Neural cell (in vitro differentiated cells): ENCODE measurements at regions not wholly inside any gene's neighbourhood (a gene's known extent, or its start where the extent isn't known, plus 50 kb on each side); places are given as distances from the start of the nearest gene placed in this dataset.

Experiments
- H2AFZ ChIP-seq: fragments of 200-600, 300-800 bp; sonication (generic), shearing (Covaris generic); 2 replicates; pipeline ENCODE4 v1.6.0; 2014; ENCODE audit warnings: low read depth, mild to moderate bottlenecking, antibody characterized with exemption, low read length, moderate library complexity
- H3F3A ChIP-seq: fragments of 200-600 bp; shearing (Covaris generic); 2 replicates; pipeline ENCODE4 v1.6.1; 2016; ENCODE audit warnings: mild to moderate bottlenecking, moderate library complexity, mixed read lengths, antibody characterized with exemption, low read length; ENCODE audit not compliant: insufficient read depth, poor library complexity, severe bottlenecking
- H3K27ac ChIP-seq: fragments of 200-600, 300-800 bp; sonication (generic), shearing (Covaris generic); 2 replicates; pipeline ENCODE4 v1.5.1; 2014; ENCODE audit warnings: mild to moderate bottlenecking, low read length, moderate library complexity
- H3K27me3 ChIP-seq: fragments of 300-800, 200-600 bp; sonication (generic), shearing (Covaris generic); 2 replicates; pipeline ENCODE4 v1.6.0; 2014; ENCODE audit warnings: mild to moderate bottlenecking, low read depth, low read length, moderate library complexity; ENCODE audit not compliant: insufficient read depth
- H3K36me3 ChIP-seq: fragments of 300-800, 200-600 bp; sonication (generic), shearing (Covaris generic); 2 replicates; pipeline ENCODE4 v1.5.1; 2014; ENCODE audit warnings: mild to moderate bottlenecking, antibody characterized with exemption, low read length, moderate library complexity; ENCODE audit not compliant: insufficient read depth
- H3K4me2 ChIP-seq: fragments of 300-800, 200-600 bp; sonication (generic), shearing (Covaris generic); 2 replicates; pipeline ENCODE4 v1.6.0; 2014; ENCODE audit warnings: mild to moderate bottlenecking, low read length
- H3K4me3 ChIP-seq: fragments of 300-800, 200-600 bp; sonication (generic), shearing (Covaris generic); 2 replicates; pipeline ENCODE4 v1.5.1; 2014; ENCODE audit warnings: mild to moderate bottlenecking, low read length, moderate library complexity
- H3K79me2 ChIP-seq: fragments of 200-600 bp; shearing (Covaris generic); replicated peaks from 2 replicates; pipeline ENCODE4 v1.6.0; 2014; ENCODE audit warnings: mild to moderate bottlenecking, low read length, moderate library complexity; ENCODE audit not compliant: insufficient read depth
- H3K9ac ChIP-seq: fragments of 300-800, 200-600 bp; sonication (generic), shearing (Covaris generic); 2 replicates; pipeline ENCODE4 v1.6.1; 2016; ENCODE audit warnings: mild to moderate bottlenecking, low read length, mixed read lengths
- H3K9me2 ChIP-seq: fragments of 200-600 bp; shearing (Covaris generic); 2 replicates; pipeline ENCODE4 v1.6.1; 2016; ENCODE audit warnings: mild to moderate bottlenecking, low read length, mixed read lengths; ENCODE audit not compliant: insufficient read depth
- H3K9me3 ChIP-seq: fragments of 200-600, 300-800 bp; sonication (generic), shearing (Covaris generic); 2 replicates; pipeline ENCODE4 v1.6.1; 2016; ENCODE audit warnings: mild to moderate bottlenecking, mixed run types, low read length, moderate library complexity, mixed read lengths
- H4K20me1 ChIP-seq: fragments of 200-600 bp; shearing (Covaris generic); 2 replicates; pipeline ENCODE4 v1.6.1; 2016; ENCODE audit warnings: mild to moderate bottlenecking, mixed run types; ENCODE audit not compliant: insufficient read depth
- CTCF ChIP-seq: fragments of 450-650 bp; IDR thresholded peaks from 2 replicates; pipeline ENCODE4 v1.5.1; 2014; ENCODE audit warnings: antibody characterized with exemption, mild to moderate bottlenecking, moderate library complexity; ENCODE audit not compliant: poor library complexity, severe bottlenecking
- EP300 ChIP-seq: fragments of 450-650 bp; conservative IDR thresholded peaks from 2 replicates; pipeline ENCODE4 v1.6.1; 2014; ENCODE audit warnings: antibody characterized with exemption, mild to moderate bottlenecking, moderate library complexity; ENCODE audit not compliant: poor library complexity, severe bottlenecking
- EZH2 ChIP-seq: fragments of 200-600, 300-800 bp; shearing (Covaris generic), sonication (generic); IDR thresholded peaks from 2 replicates; pipeline ENCODE4 v1.6.1; 2014; ENCODE audit warnings: antibody characterized with exemption, low read length, borderline replicate concordance, mild to moderate bottlenecking; ENCODE audit not compliant: insufficient read depth, poor library complexity, severe bottlenecking
- MXI1 ChIP-seq: fragments of 450-650 bp; conservative IDR thresholded peaks from 2 replicates; pipeline ENCODE4 v1.6.1; 2014; ENCODE audit warnings: antibody characterized with exemption, mild to moderate bottlenecking; ENCODE audit not compliant: poor library complexity, severe bottlenecking
- POLR2AphosphoS5 ChIP-seq: IDR thresholded peaks from 2 replicates; pipeline ENCODE4 v1.6.1; 2012
- SMC3 ChIP-seq: fragments of 450-650 bp; conservative IDR thresholded peaks from 2 replicates; pipeline ENCODE4 v1.6.1; 2014; ENCODE audit warnings: antibody characterized with exemption, mild to moderate bottlenecking, moderate library complexity; ENCODE audit not compliant: poor library complexity
- TAF1 ChIP-seq: IDR thresholded peaks from 2 replicates; pipeline ENCODE4 v1.6.1; 2012; ENCODE audit warnings: low read depth
- TF ChIP-seq, protein P1 (sequence below): IDR thresholded peaks from 2 replicates; pipeline ENCODE4 v1.6.1; 2012; ENCODE audit warnings: borderline replicate concordance

DNA sequence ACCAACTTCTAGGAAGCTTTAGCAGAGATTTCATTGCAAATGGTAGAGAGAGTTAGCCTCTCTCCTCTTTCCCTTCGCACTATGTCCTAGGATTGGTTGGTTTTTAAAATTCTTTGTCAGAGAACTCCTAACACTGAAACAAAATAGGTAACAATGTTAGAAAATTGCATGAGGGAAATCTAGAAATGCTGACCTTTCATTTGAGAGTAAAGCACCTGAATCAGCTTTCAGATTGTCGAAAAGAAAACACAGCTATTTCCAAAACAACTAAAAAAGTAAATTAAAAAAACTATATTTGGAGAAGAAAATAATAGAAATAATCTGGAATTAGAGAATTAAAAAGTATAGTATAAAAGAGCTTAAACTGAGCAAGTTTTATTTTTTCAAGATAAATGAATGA lies 108.1 kb upstream of the GK2 start:
- Histone ChIP-seq H3K27me3 (no peaks in the 10 kb centered on the region), H3K27ac (no peak overlapping the region), H3K9me3 (no peaks in the 10 kb centered on the region), H3K79me2 (no peaks in the 10 kb centered on the region), H3K9ac (no peak overlapping the region), H3K9me2 (no peaks in the 10 kb centered on the region), H3K36me3 (no peaks in the 10 kb centered on the region), H3K4me2 (no peak overlapping the region), H4K20me1 (no peaks in the 10 kb centered on the region), H3K4me3 (no peak overlapping the region), H2AFZ (no peak overlapping the region), H3F3A (peaks cover 3% of the 10 kb centered on the region)
- TF ChIP-seq SMC3 (no peak), MXI1 (no peak), EP300 (no peak), CTCF (no peak), EZH2 (no peak), POLR2AphosphoS5 (no peak)
- TF ChIP-seq, protein P1, sequence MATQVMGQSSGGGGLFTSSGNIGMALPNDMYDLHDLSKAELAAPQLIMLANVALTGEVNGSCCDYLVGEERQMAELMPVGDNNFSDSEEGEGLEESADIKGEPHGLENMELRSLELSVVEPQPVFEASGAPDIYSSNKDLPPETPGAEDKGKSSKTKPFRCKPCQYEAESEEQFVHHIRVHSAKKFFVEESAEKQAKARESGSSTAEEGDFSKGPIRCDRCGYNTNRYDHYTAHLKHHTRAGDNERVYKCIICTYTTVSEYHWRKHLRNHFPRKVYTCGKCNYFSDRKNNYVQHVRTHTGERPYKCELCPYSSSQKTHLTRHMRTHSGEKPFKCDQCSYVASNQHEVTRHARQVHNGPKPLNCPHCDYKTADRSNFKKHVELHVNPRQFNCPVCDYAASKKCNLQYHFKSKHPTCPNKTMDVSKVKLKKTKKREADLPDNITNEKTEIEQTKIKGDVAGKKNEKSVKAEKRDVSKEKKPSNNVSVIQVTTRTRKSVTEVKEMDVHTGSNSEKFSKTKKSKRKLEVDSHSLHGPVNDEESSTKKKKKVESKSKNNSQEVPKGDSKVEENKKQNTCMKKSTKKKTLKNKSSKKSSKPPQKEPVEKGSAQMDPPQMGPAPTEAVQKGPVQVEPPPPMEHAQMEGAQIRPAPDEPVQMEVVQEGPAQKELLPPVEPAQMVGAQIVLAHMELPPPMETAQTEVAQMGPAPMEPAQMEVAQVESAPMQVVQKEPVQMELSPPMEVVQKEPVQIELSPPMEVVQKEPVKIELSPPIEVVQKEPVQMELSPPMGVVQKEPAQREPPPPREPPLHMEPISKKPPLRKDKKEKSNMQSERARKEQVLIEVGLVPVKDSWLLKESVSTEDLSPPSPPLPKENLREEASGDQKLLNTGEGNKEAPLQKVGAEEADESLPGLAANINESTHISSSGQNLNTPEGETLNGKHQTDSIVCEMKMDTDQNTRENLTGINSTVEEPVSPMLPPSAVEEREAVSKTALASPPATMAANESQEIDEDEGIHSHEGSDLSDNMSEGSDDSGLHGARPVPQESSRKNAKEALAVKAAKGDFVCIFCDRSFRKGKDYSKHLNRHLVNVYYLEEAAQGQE, result no peak

DNA sequence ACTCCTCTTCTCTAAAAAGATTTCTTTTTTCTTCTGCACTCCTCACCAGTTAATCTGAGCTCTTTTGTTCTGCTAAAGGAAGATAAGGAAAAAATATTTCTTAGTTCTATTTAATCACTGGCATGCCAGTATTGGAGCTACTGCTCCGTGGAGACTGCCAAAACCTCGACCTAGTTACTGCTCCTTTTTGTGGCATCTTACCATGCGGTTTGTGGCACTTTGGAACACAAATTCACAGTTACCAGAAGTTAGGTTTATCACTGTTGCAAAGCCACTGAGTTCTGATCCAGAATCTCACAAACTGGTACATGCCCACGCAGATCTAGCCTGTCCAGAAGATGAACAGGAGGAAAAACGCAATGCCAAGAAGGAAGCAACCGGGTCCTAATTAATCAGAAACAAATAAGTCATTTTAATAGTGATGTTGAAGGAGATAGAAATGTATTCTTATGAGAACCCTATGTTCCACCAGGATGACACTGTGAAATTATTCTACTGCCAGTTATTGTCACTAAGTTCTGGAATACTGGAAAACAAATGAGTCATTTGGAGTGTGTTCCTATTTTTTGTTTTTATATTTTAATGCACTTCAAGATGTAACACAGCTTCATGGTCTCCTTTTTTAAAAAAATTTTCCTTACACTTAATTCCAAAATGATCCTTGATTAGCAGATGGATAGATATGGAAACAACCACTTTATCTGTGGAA lies 106.7 kb upstream of the GK2 start:
- Histone ChIP-seq H3K9ac (no peak overlapping the region), H3K9me3 (no peaks in the 10 kb centered on the region), H3K27ac (no peak overlapping the region), H3K27me3 (no peaks in the 10 kb centered on the region), H3K36me3 (no peaks in the 10 kb centered on the region), H3F3A (peaks cover 3% of the 10 kb centered on the region), H3K9me2 (no peaks in the 10 kb centered on the region), H2AFZ (no peak overlapping the region), H3K4me2 (no peak overlapping the region), H3K4me3 (no peak overlapping the region), H3K79me2 (no peaks in the 10 kb centered on the region), H4K20me1 (no peaks in the 10 kb centered on the region)
- TF ChIP-seq TAF1 (no peak), MXI1 (no peak), POLR2AphosphoS5 (no peak), EZH2 (no peak), SMC3 (no peak), EP300 (no peak)
- TF ChIP-seq, protein P1, result no peak
